ENCODE measurements at regions not wholly inside any gene's neighbourhood (a gene's known extent, or its start where the extent isn't known, plus 50 kb on each side); places are given as distances from the start of the nearest gene placed in this dataset.
A peak's percentile ranks its signal among the peaks of the same experiment; 100 is the strongest.

DNA sequence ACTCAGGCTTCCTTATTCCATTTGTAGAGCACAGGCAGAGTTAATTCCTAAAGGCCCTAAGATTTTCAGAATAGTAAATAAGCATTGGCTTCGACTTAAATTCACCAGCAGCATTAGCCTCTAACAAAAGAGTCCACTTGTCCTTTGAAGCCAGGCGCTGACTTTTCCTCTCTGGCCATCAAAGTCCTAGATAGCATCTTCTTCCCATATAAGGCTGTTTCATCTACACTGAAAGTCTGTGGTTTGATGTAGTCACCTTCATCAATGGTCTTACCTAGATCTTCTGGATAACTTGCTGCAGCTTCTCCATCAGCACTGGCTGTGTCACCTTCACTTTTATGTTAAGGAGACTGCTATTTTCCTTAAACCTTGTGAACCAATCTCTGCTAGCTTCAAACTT is 118.3 kb upstream of the SOX6 start:
- H2AFZ ChIP-seq (ENCODE audit: low read depth, low read length) = no peak overlapping the region
- H3K4me2 ChIP-seq (ENCODE audit: low read length) = no peak overlapping the region
- H3K27me3 Mint-ChIP-seq (ENCODE audit: low read depth, unreplicated experiment) = no peaks in the 10 kb centered on the region
- no peak for TF ChIP-seq EZH2 (IDR thresholded peaks at IDR 0.05; ENCODE audit: insufficient read depth, low read length)
- TF ChIP-seq, protein P1, sequence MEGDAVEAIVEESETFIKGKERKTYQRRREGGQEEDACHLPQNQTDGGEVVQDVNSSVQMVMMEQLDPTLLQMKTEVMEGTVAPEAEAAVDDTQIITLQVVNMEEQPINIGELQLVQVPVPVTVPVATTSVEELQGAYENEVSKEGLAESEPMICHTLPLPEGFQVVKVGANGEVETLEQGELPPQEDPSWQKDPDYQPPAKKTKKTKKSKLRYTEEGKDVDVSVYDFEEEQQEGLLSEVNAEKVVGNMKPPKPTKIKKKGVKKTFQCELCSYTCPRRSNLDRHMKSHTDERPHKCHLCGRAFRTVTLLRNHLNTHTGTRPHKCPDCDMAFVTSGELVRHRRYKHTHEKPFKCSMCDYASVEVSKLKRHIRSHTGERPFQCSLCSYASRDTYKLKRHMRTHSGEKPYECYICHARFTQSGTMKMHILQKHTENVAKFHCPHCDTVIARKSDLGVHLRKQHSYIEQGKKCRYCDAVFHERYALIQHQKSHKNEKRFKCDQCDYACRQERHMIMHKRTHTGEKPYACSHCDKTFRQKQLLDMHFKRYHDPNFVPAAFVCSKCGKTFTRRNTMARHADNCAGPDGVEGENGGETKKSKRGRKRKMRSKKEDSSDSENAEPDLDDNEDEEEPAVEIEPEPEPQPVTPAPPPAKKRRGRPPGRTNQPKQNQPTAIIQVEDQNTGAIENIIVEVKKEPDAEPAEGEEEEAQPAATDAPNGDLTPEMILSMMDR (IDR thresholded peaks at IDR 0.05; ENCODE audit: insufficient read depth, low read depth, low read length) = no peak
- no peak overlapping the region for H3K27ac Mint-ChIP-seq (ENCODE audit: unreplicated experiment)
- H3K4me1 ChIP-seq (ENCODE audit: insufficient read depth, low read length) = no peaks in the 10 kb centered on the region
- peaks cover 9% of the 10 kb centered on the region for H3K4me1 Mint-ChIP-seq (ENCODE audit: low read depth, unreplicated experiment)
- FAIRE-seq (no peak), DNase-seq (ENCODE audit: low read depth) (no peak)
- H3K4me3 ChIP-seq (ENCODE audit: insufficient read depth, low read depth, low read length) = no peak overlapping the region
- no peaks in the 10 kb centered on the region for H4K20me1 ChIP-seq (ENCODE audit: insufficient read depth, low read length)
- no peak overlapping the region for H3K4me3 Mint-ChIP-seq (ENCODE audit: unreplicated experiment)
- H3K79me2 ChIP-seq (ENCODE audit: insufficient read depth, low read length) = no peaks in the 10 kb centered on the region
- H3K36me3 ChIP-seq (ENCODE audit: insufficient read depth, low read length) = no peaks in the 10 kb centered on the region
- H3K27me3 ChIP-seq (ENCODE audit: insufficient read depth, low read length) = no peaks in the 10 kb centered on the region
- H3K9me3 ChIP-seq (ENCODE audit: insufficient read depth, low read depth, low read length) = no peaks in the 10 kb centered on the region
- no peaks in the 10 kb centered on the region for H3K9me3 Mint-ChIP-seq (ENCODE audit: unreplicated experiment)
- no peaks in the 10 kb centered on the region for H3K36me3 Mint-ChIP-seq (ENCODE audit: low read depth, unreplicated experiment)
- no peak overlapping the region for H3K9ac ChIP-seq (ENCODE audit: low read length)
- H3K27ac ChIP-seq (ENCODE audit: low read depth, low read length) = no peak overlapping the region

DNA sequence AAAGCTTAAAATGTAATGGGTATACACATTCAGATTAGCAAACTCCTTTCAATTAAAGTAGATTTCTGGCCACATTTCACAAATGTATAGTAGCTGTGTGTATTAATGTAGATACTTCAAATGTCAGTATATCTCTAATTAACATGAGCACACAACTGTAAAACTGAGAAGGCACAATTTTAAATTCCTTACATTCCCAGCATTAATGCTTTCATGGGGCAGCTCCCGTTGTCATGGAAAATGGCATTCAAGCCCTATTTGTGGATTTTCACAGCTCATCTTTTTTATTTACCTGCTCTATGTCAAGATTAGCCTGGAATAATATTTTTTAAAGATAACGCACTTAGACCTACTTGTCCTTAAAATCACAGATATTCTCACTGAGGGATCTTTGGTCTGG is 113.6 kb upstream of the SOX6 start:
- no peak overlapping the region for H2AFZ ChIP-seq (ENCODE audit: low read depth, low read length)
- no peak overlapping the region for H3K4me3 ChIP-seq (ENCODE audit: insufficient read depth, low read depth, low read length)
- Mint-ChIP-seq H3K4me1 (ENCODE audit: low read depth, unreplicated experiment) (peaks cover 12% of the 10 kb centered on the region), H3K36me3 (ENCODE audit: low read depth, unreplicated experiment) (no peaks in the 10 kb centered on the region), H3K4me3 (ENCODE audit: unreplicated experiment) (no peak overlapping the region), H3K27ac (ENCODE audit: unreplicated experiment) (peak overlapping the region; percentile 78), H3K9me3 (ENCODE audit: unreplicated experiment) (peaks cover 2% of the 10 kb centered on the region), H3K27me3 (ENCODE audit: low read depth, unreplicated experiment) (no peaks in the 10 kb centered on the region)
- DNase-seq (ENCODE audit: low read depth) (no peak), FAIRE-seq (no peak)
- H3K79me2 ChIP-seq (ENCODE audit: insufficient read depth, low read length) = no peaks in the 10 kb centered on the region
- H3K27me3 ChIP-seq (ENCODE audit: insufficient read depth, low read length) = no peaks in the 10 kb centered on the region
- H3K9ac ChIP-seq (ENCODE audit: low read length) = no peak overlapping the region
- no peak for TF ChIP-seq EZH2 (IDR thresholded peaks at IDR 0.05; ENCODE audit: insufficient read depth, low read length)
- TF ChIP-seq, protein P1 (IDR thresholded peaks at IDR 0.05; ENCODE audit: insufficient read depth, low read depth, low read length) = no peak
- no peaks in the 10 kb centered on the region for H3K9me3 ChIP-seq (ENCODE audit: insufficient read depth, low read depth, low read length)
- no peaks in the 10 kb centered on the region for H4K20me1 ChIP-seq (ENCODE audit: insufficient read depth, low read length)
- H3K27ac ChIP-seq (ENCODE audit: low read depth, low read length) = no peak overlapping the region
- H3K36me3 ChIP-seq (ENCODE audit: insufficient read depth, low read length) = no peaks in the 10 kb centered on the region
- H3K4me2 ChIP-seq (ENCODE audit: low read length) = no peak overlapping the region
- no peaks in the 10 kb centered on the region for H3K4me1 ChIP-seq (ENCODE audit: insufficient read depth, low read length)

DNA sequence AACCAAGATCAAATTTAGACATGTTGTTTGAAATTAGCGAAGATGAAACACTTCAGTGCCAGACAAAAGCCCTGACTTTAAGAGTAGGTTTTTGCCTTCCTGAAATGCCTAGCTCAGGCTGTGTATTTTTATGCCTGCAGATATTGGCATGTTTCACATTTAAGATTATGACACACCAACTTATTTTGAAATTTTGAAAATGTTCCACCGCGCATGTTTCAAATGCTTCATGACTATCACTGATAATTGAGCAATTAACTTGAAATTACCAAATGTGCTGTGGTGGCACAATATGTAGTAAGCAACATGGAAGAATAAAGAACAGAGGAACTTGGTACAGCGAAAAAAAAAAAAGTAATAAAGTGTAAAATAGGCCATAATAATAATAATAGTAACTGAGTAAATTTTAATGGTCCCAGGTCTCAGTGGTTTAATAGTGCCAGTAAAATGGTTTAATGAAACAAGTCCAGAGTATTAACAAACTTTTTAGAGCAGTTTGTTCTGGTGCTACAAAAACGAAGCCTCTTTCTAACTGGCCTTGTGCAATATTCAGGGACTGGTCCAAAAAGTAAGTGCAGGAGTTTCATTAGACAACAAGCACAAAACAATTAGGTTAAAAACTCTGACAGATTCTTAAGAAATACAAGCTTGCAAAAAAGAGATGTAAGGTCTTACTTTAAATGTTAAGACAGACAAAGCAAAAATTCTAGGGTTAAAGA is 112.5 kb upstream of the SOX6 start:
- no peak for DNase-seq (ENCODE audit: low read depth)
- no peak overlapping the region for H3K27ac ChIP-seq (ENCODE audit: low read depth, low read length)
- H3K27me3 ChIP-seq (ENCODE audit: insufficient read depth, low read length) = no peaks in the 10 kb centered on the region
- H3K9ac ChIP-seq (ENCODE audit: low read length) = no peak overlapping the region
- TF ChIP-seq EZH2 (IDR thresholded peaks at IDR 0.05; ENCODE audit: insufficient read depth, low read length) = no peak
- TF ChIP-seq, protein P1 (IDR thresholded peaks at IDR 0.05; ENCODE audit: insufficient read depth, low read depth, low read length) = no peak
- H3K4me1 ChIP-seq (ENCODE audit: insufficient read depth, low read length) = no peaks in the 10 kb centered on the region
- H4K20me1 ChIP-seq (ENCODE audit: insufficient read depth, low read length) = no peaks in the 10 kb centered on the region
- Mint-ChIP-seq H3K27ac (ENCODE audit: unreplicated experiment) (no peak overlapping the region), H3K36me3 (ENCODE audit: low read depth, unreplicated experiment) (no peaks in the 10 kb centered on the region), H3K4me3 (ENCODE audit: unreplicated experiment) (no peak overlapping the region), H3K27me3 (ENCODE audit: low read depth, unreplicated experiment) (no peaks in the 10 kb centered on the region), H3K4me1 (ENCODE audit: low read depth, unreplicated experiment) (peaks cover 12% of the 10 kb centered on the region), H3K9me3 (ENCODE audit: unreplicated experiment) (peaks cover 2% of the 10 kb centered on the region)
- no peak for FAIRE-seq
- no peak overlapping the region for H3K4me2 ChIP-seq (ENCODE audit: low read length)
- no peak overlapping the region for H3K4me3 ChIP-seq (ENCODE audit: insufficient read depth, low read depth, low read length)
- no peaks in the 10 kb centered on the region for H3K79me2 ChIP-seq (ENCODE audit: insufficient read depth, low read length)
- H3K9me3 ChIP-seq (ENCODE audit: insufficient read depth, low read depth, low read length) = no peaks in the 10 kb centered on the region
- no peak overlapping the region for H2AFZ ChIP-seq (ENCODE audit: low read depth, low read length)
- no peaks in the 10 kb centered on the region for H3K36me3 ChIP-seq (ENCODE audit: insufficient read depth, low read length)

Data from astrocyte (in vitro differentiated cells and primary cell).